ENCODE measurements at regions not wholly inside any gene's neighbourhood (a gene's known extent, or its start where the extent isn't known, plus 50 kb on each side); places are given as distances from the start of the nearest gene placed in this dataset.

DNA sequence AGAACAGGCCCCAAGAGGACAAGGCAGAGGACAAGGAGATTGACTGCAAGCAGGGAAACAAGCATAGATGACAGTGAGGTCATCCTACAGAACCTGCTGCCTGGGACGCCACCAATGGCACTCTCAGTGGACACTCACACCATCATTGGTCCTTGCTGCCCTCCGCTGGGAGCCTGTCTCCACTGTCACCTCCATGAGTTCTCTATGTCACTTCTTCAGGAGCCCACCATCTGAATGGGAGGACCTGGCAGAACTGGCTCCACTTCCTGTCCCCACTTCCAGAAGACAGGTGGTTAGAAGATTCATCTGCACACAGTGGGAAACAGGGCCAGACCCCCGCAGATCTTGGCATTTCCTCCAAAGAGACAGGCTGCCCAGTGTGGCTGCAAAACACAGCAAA is 188.9 kb downstream of the HSD17B3 start:
- Histone ChIP-seq H3K4ac (replicated peaks; ENCODE audit: insufficient read length, low read depth, low read length) (no peak overlapping the region), H2AFZ (ENCODE audit: low read length) (no peak overlapping the region), H3K79me1 (ENCODE audit: low read depth, low read length) (no peaks in the 10 kb centered on the region), H3K79me2 (ENCODE audit: control insufficient read depth in 1 of 2, insufficient read depth in 2 of 2, low read length in 2 of 2) (no peaks in the 10 kb centered on the region), H3K36me3 (ENCODE audit: control insufficient read depth in 2 of 4, insufficient read depth in 4 of 4, low read length in 3 of 4) (no peaks in the 10 kb centered on the region), H2BK20ac (ENCODE audit: low read length) (no peak overlapping the region), H2BK5ac (ENCODE audit: low read depth, low read length) (no peak overlapping the region), H3K14ac (ENCODE audit: insufficient read length) (no peak overlapping the region), H3K9ac (replicated peaks in 1 of 4; ENCODE audit: extremely low read depth in 1 of 4, low read depth in 3 of 4, low read length in 3 of 4) (no peak overlapping the region), H4K8ac (ENCODE audit: extremely low read depth, insufficient read depth, low read length) (no peak overlapping the region), H3K23me2 (ENCODE audit: low read depth, low read length) (no peaks in the 10 kb centered on the region), H3K4me3 (ENCODE audit: extremely low read depth in 1 of 4, insufficient read depth in 2 of 4, low read depth in 3 of 4, low read length in 4 of 4) (no peak overlapping the region), H2AK5ac (ENCODE audit: low read depth, low read length) (no peak overlapping the region), H3K4me2 (ENCODE audit: insufficient read depth in 1 of 2, low read depth in 2 of 2, low read length in 2 of 2) (no peak overlapping the region), H3K4me1 (replicated peaks in 1 of 4; ENCODE audit: control insufficient read depth in 3 of 4, insufficient read depth in 4 of 4, low read length in 3 of 4) (no peaks in the 10 kb centered on the region; a peak in 1 of 7 replicates), H3K9me3 (ENCODE audit: insufficient read depth in 2 of 2, low read depth in 1 of 2, low read length in 1 of 2) (no peaks in the 10 kb centered on the region), H2BK15ac (ENCODE audit: low read length) (no peak overlapping the region), H4K91ac (replicated peaks; ENCODE audit: insufficient read length, low read length) (no peak overlapping the region), H2BK120ac (replicated peaks; ENCODE audit: low read depth, low read length) (no peak overlapping the region), H2BK12ac (ENCODE audit: low read depth, low read length) (no peak overlapping the region), H3K27ac (ENCODE audit: low read depth, low read length) (no peak overlapping the region), H3K27me3 (replicated peaks in 1 of 4; ENCODE audit: control insufficient read depth in 3 of 4, extremely low read depth in 1 of 4, insufficient read depth in 3 of 4, low read length in 3 of 4) (no peaks in the 10 kb centered on the region), H4K5ac (ENCODE audit: insufficient read length, low read depth, low read length) (no peak overlapping the region), H3K56ac (replicated peaks; ENCODE audit: insufficient read length, low read depth, low read length) (no peak overlapping the region), H3K18ac (ENCODE audit: extremely low read depth, low read length) (no peak overlapping the region), H4K20me1 (replicated peaks in 1 of 2; ENCODE audit: control insufficient read depth in 1 of 2, insufficient read depth in 2 of 2, low read length in 2 of 2) (no peaks in the 10 kb centered on the region), H3K23ac (ENCODE audit: insufficient read length) (no peak overlapping the region)
- 91% methylated on average over 3 of the region's 3 CpGs; no CpG with 5 or more reads in 1 of the 2 experiments for WGBS, 2 experiments (ENCODE audit: extremely low coverage in 1 of 2, insufficient coverage in 1 of 2, insufficient read length in 1 of 2, insufficient replicate concordance in 2 of 2, low coverage in 1 of 2, low lambda C conversion rate in 2 of 2, missing lambda C conversion rate in 1 of 2)
- FAIRE-seq (no peak), DNase-seq (ENCODE audit: low read depth in 1 of 2, low spot score in 2 of 2) (no peak)
- POLR2A ChIA-PET (ENCODE audit: partially characterized antibody), result no interaction called here
- TF ChIP-seq YY1 (IDR thresholded peaks at IDR 0.05; ENCODE audit: low read depth, low read length) (no peak), TEAD4 (IDR thresholded peaks at IDR 0.05; ENCODE audit: low read depth, low read length) (no peak), EZH2 (IDR thresholded peaks at IDR 0.05; ENCODE audit: low read depth, low read length, severe bottlenecking) (no peak), SIRT6 (IDR thresholded peaks at IDR 0.05; ENCODE audit: low read length) (no peak), RAD21 (IDR thresholded peaks at IDR 0.05 in 1 of 2, conservative IDR thresholded peaks at IDR 0.05 in 1 of 2; ENCODE audit: low read depth in 2 of 2, low read length in 2 of 2) (peak in 1 of 2 experiments; percentile 35; a peak in 1 of 4 replicates), POU5F1 (IDR thresholded peaks at IDR 0.05; ENCODE audit: low read depth, low read length) (no peak), PHF8 (conservative IDR thresholded peaks at IDR 0.05; ENCODE audit: low read depth, low read length) (no peak)
- CTCF ChIA-PET (ENCODE audit: partially characterized antibody), result no interaction called here
